ENCODE measurements at regions not wholly inside any gene's neighbourhood (a gene's known extent, or its start where the extent isn't known, plus 50 kb on each side); places are given as distances from the start of the nearest gene placed in this dataset.
A peak's percentile ranks its signal among the peaks of the same experiment; 100 is the strongest.

- Histone ChIP-seq H3K27me3 (ENCODE audit: control insufficient read depth, insufficient read depth, low read length) (no peaks in the 10 kb centered on the region), H3K27ac (ENCODE audit: low read length) (no peak overlapping the region), H3K36me3 (ENCODE audit: control insufficient read depth, insufficient read depth, low read length) (no peaks in the 10 kb centered on the region), H3K4me3 (ENCODE audit: low read length) (no peak overlapping the region), H3K9me3 (replicated peaks; ENCODE audit: control insufficient read depth, low read depth, low read length) (no peaks in the 10 kb centered on the region), H3K4me1 (ENCODE audit: control insufficient read depth, insufficient read depth, low read length) (no peaks in the 10 kb centered on the region)
- 50% methylated on average over 1 of the region's 1 CpG for WGBS (ENCODE audit: insufficient coverage)
- peak; percentile 87 for DNase-seq
These were observed 99.3 kb upstream of the LRATD1 start for GRCh38 chr2:14533131-14533757.

GRCh38 chr2:14535156-14535555 is 97.4 kb upstream of the LRATD1 start:
- no peaks in the 10 kb centered on the region for H3K9me3 ChIP-seq (replicated peaks; ENCODE audit: control insufficient read depth, low read depth, low read length)
- no peak for DNase-seq
- H3K27me3 ChIP-seq (ENCODE audit: control insufficient read depth, insufficient read depth, low read length): no peaks in the 10 kb centered on the region
- 51% methylated on average over 4 of the region's 4 CpGs for WGBS (ENCODE audit: insufficient coverage)
- no peak overlapping the region for H3K4me3 ChIP-seq (ENCODE audit: low read length)
- H3K4me1 ChIP-seq (ENCODE audit: control insufficient read depth, insufficient read depth, low read length): no peaks in the 10 kb centered on the region
- H3K36me3 ChIP-seq (ENCODE audit: control insufficient read depth, insufficient read depth, low read length): no peaks in the 10 kb centered on the region
- no peak overlapping the region for H3K27ac ChIP-seq (ENCODE audit: low read length)

GRCh38 chr2:14536976-14537375 is 95.5 kb upstream of the LRATD1 start:
- no peak for DNase-seq
- no peaks in the 10 kb centered on the region for H3K4me1 ChIP-seq (ENCODE audit: control insufficient read depth, insufficient read depth, low read length)
- no peaks in the 10 kb centered on the region for H3K27me3 ChIP-seq (ENCODE audit: control insufficient read depth, insufficient read depth, low read length)
- no peak overlapping the region for H3K4me3 ChIP-seq (ENCODE audit: low read length)
- H3K9me3 ChIP-seq (replicated peaks; ENCODE audit: control insufficient read depth, low read depth, low read length): no peaks in the 10 kb centered on the region
- H3K36me3 ChIP-seq (ENCODE audit: control insufficient read depth, insufficient read depth, low read length): no peaks in the 10 kb centered on the region
- 84% methylated on average over 4 of the region's 4 CpGs for WGBS (ENCODE audit: insufficient coverage)
- H3K27ac ChIP-seq (ENCODE audit: low read length): no peak overlapping the region

DNA sequence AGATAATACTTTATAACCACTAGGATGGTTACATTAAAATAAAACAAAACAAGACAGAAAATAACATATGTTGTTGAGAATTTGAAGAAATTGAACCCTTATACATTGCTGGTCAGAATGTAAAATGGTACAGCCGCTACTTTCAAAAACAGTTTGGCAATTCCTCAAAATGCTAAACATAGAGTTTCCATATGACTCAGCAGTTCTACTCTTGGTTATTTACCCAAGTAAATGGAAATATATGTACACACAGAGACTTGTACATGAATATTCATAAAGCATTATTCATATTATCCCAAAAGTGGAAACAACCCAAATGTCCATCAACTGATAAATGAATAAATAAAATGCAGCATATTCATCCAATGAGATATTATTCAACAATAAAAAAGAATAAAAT is 92.5 kb upstream of the LRATD1 start:
- H3K36me3 ChIP-seq (ENCODE audit: control insufficient read depth, insufficient read depth, low read length): no peaks in the 10 kb centered on the region

GRCh38 chr2:14543284-14543683 is 89.2 kb upstream of the LRATD1 start:
- peaks cover 2% of the 10 kb centered on the region for H3K4me1 ChIP-seq (ENCODE audit: control insufficient read depth, insufficient read depth, low read length)
- no peaks in the 10 kb centered on the region for H3K9me3 ChIP-seq (replicated peaks; ENCODE audit: control insufficient read depth, low read depth, low read length)
- H3K4me3 ChIP-seq (ENCODE audit: low read length): no peak overlapping the region
- no peaks in the 10 kb centered on the region for H3K36me3 ChIP-seq (ENCODE audit: control insufficient read depth, insufficient read depth, low read length)
- 8% methylated on average over 2 of the region's 4 CpGs for WGBS (ENCODE audit: insufficient coverage)
- no peaks in the 10 kb centered on the region for H3K27me3 ChIP-seq (ENCODE audit: control insufficient read depth, insufficient read depth, low read length)
- no peak overlapping the region for H3K27ac ChIP-seq (ENCODE audit: low read length)
- DNase-seq: peak; percentile 63

More for the DNA sequence above, 92.5 kb upstream of the LRATD1 start:
- DNase-seq: no peak
- no peak overlapping the region for H3K4me3 ChIP-seq (ENCODE audit: low read length)
- H3K4me1 ChIP-seq (ENCODE audit: control insufficient read depth, insufficient read depth, low read length): peaks cover 2% of the 10 kb centered on the region
- H3K27ac ChIP-seq (ENCODE audit: low read length): no peak overlapping the region
- H3K27me3 ChIP-seq (ENCODE audit: control insufficient read depth, insufficient read depth, low read length): no peaks in the 10 kb centered on the region
- H3K9me3 ChIP-seq (replicated peaks; ENCODE audit: control insufficient read depth, low read depth, low read length): no peaks in the 10 kb centered on the region
- WGBS (ENCODE audit: insufficient coverage): no CpG with 5 or more reads among the region's 1 CpG

DNA sequence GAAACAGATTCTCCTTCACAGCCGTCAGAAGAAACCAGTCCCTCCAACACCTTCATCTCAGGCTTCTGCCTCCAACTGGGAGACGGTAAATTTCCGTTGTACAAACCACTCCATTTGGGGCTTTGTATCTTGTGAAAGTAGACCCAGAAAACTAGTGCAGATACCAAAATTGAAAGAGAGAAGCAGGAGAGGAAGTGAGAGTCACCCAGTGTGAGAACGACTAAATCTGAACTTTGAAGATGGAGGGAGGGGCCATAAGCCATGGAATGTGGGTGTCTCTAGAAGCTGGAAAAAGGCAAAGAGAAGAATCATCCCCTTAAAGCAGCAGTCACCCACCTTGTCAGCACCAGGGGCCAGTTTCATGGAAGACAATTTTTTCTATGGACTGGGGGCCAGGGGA is 88.3 kb upstream of the LRATD1 start:
- no peak for DNase-seq
- Histone ChIP-seq H3K4me3 (ENCODE audit: low read length) (no peak overlapping the region), H3K4me1 (ENCODE audit: control insufficient read depth, insufficient read depth, low read length) (peaks cover 2% of the 10 kb centered on the region), H3K27ac (ENCODE audit: low read length) (no peak overlapping the region), H3K27me3 (ENCODE audit: control insufficient read depth, insufficient read depth, low read length) (no peaks in the 10 kb centered on the region), H3K9me3 (replicated peaks; ENCODE audit: control insufficient read depth, low read depth, low read length) (no peaks in the 10 kb centered on the region), H3K36me3 (ENCODE audit: control insufficient read depth, insufficient read depth, low read length) (no peaks in the 10 kb centered on the region)
- WGBS (ENCODE audit: insufficient coverage): no CpG with 5 or more reads among the region's 4 CpGs

DNA sequence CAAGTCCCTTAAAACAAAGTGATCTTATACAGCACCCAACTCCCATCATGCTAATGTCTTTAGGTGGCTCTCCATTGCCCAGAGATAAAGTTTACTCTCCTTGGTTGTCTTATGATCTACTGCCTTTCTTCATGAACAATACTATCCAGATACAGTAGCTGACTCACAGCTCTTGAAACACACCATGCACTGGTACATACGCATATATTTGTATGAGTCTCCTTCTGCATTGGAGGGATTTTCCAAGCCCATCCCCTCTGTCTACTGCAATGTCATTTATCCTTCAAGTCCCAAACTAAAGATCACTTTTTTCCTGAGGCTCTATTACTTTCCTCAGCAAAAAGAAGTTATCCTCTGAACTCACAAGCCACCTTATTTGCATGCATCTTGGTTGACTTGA is 84.7 kb upstream of the LRATD1 start:
- WGBS (ENCODE audit: insufficient coverage): 100% methylated on average over 1 of the region's 1 CpG
- H3K4me1 ChIP-seq (ENCODE audit: control insufficient read depth, insufficient read depth, low read length): peaks cover 2% of the 10 kb centered on the region
- no peaks in the 10 kb centered on the region for H3K36me3 ChIP-seq (ENCODE audit: control insufficient read depth, insufficient read depth, low read length)
- H3K27ac ChIP-seq (ENCODE audit: low read length): no peak overlapping the region
- DNase-seq: no peak
- H3K9me3 ChIP-seq (replicated peaks; ENCODE audit: control insufficient read depth, low read depth, low read length): no peaks in the 10 kb centered on the region
- H3K27me3 ChIP-seq (ENCODE audit: control insufficient read depth, insufficient read depth, low read length): no peaks in the 10 kb centered on the region
- H3K4me3 ChIP-seq (ENCODE audit: low read length): no peak overlapping the region

DNA sequence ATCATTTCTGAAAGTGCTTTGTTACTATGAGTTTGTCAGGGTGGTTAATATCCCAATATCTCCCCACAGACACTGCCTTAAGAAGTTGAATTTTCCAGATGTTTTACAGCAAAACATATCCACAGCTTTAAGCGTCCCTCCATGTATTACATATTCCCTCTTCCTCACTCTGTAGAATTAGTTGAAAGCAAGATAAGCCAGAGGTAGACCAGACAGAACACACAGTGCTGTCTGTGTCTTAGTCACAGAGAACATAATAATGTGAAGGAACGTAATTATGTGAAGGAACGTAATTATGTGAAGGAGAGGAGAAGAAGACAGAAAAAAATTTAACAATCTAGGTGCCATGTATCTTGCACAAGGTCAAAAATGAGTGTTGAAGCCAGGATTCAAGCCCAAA is 81.9 kb upstream of the LRATD1 start:
- WGBS (ENCODE audit: insufficient coverage): no CpG with 5 or more reads among the region's 3 CpGs
- H3K36me3 ChIP-seq (ENCODE audit: control insufficient read depth, insufficient read depth, low read length): no peaks in the 10 kb centered on the region
- no peaks in the 10 kb centered on the region for H3K27me3 ChIP-seq (ENCODE audit: control insufficient read depth, insufficient read depth, low read length)
- no peaks in the 10 kb centered on the region for H3K4me1 ChIP-seq (ENCODE audit: control insufficient read depth, insufficient read depth, low read length)
- H3K4me3 ChIP-seq (ENCODE audit: low read length): no peak overlapping the region
- DNase-seq: peak; percentile 12
- H3K9me3 ChIP-seq (replicated peaks; ENCODE audit: control insufficient read depth, low read depth, low read length): no peaks in the 10 kb centered on the region
- H3K27ac ChIP-seq (ENCODE audit: low read length): no peak overlapping the region

- no peaks in the 10 kb centered on the region for H3K27me3 ChIP-seq (ENCODE audit: control insufficient read depth, insufficient read depth, low read length)
These were observed 81.4 kb upstream of the LRATD1 start for GRCh38 chr2:14551069-14551468.

GRCh38 chr2:14552286-14552685 is 80.2 kb upstream of the LRATD1 start:
- Histone ChIP-seq H3K9me3 (replicated peaks; ENCODE audit: control insufficient read depth, low read depth, low read length) (no peaks in the 10 kb centered on the region), H3K27me3 (ENCODE audit: control insufficient read depth, insufficient read depth, low read length) (no peaks in the 10 kb centered on the region), H3K27ac (ENCODE audit: low read length) (no peak overlapping the region), H3K4me3 (ENCODE audit: low read length) (no peak overlapping the region), H3K36me3 (ENCODE audit: control insufficient read depth, insufficient read depth, low read length) (no peaks in the 10 kb centered on the region), H3K4me1 (ENCODE audit: control insufficient read depth, insufficient read depth, low read length) (no peaks in the 10 kb centered on the region)
- DNase-seq: no peak
- WGBS (ENCODE audit: insufficient coverage): no CpG with 5 or more reads among the region's 1 CpG

More at GRCh38 chr2:14551069-14551468, 81.4 kb upstream of the LRATD1 start:
- Histone ChIP-seq H3K9me3 (replicated peaks; ENCODE audit: control insufficient read depth, low read depth, low read length) (no peaks in the 10 kb centered on the region), H3K36me3 (ENCODE audit: control insufficient read depth, insufficient read depth, low read length) (no peaks in the 10 kb centered on the region), H3K27ac (ENCODE audit: low read length) (no peak overlapping the region), H3K4me1 (ENCODE audit: control insufficient read depth, insufficient read depth, low read length) (no peaks in the 10 kb centered on the region), H3K4me3 (ENCODE audit: low read length) (no peak overlapping the region)
- DNase-seq: no peak
- no CpG with 5 or more reads among the region's 3 CpGs for WGBS (ENCODE audit: insufficient coverage)

GRCh38 chr2:14552818-14553217 is 79.7 kb upstream of the LRATD1 start:
- 100% methylated on average over 1 of the region's 2 CpGs for WGBS (ENCODE audit: insufficient coverage)
- Histone ChIP-seq H3K27me3 (ENCODE audit: control insufficient read depth, insufficient read depth, low read length) (no peaks in the 10 kb centered on the region), H3K4me3 (ENCODE audit: low read length) (no peak overlapping the region), H3K27ac (ENCODE audit: low read length) (no peak overlapping the region), H3K4me1 (ENCODE audit: control insufficient read depth, insufficient read depth, low read length) (no peaks in the 10 kb centered on the region), H3K9me3 (replicated peaks; ENCODE audit: control insufficient read depth, low read depth, low read length) (no peaks in the 10 kb centered on the region), H3K36me3 (ENCODE audit: control insufficient read depth, insufficient read depth, low read length) (no peaks in the 10 kb centered on the region)
- DNase-seq: no peak
